ENCODE measurements at regions not wholly inside any gene's neighbourhood (a gene's known extent, or its start where the extent isn't known, plus 50 kb on each side); places are given as distances from the start of the nearest gene placed in this dataset.
A peak's percentile ranks its signal among the peaks of the same experiment; 100 is the strongest.
"Not testable (repeated sequence)": the region's sequence is repeated elsewhere in the genome, so short reads cannot be mapped to it uniquely, and the experiment has no call there.

DNA sequence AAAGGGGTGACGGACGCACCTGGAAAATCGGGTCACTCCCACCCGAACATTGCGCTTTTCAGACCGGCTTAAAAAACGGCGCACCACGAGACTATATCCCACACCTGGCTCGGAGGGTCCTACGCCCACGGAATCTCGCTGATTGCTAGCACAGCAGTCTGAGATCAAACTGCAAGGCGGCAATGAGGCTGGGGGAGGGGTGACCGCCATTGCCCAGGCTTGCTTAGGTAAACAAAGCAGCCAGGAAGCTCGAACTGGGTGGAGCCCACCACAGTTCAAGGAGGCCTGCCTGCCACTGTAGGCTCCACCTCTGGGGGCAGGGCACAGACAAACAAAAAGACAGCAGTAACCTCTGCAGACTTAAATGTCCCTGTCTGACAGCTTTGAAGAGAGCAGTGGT is 342.0 kb upstream of the PKN2 start:
- DNase-seq; H3K36me3 Mint-ChIP-seq (ENCODE audit: low read depth); H3K4me1 Mint-ChIP-seq (ENCODE audit: low read depth); H3K9me3 Mint-ChIP-seq; H3K27ac Mint-ChIP-seq; H3K27me3 Mint-ChIP-seq; H3K4me3 Mint-ChIP-seq: not testable (repeated sequence)

- DNase-seq, result no peak
- Mint-ChIP-seq H3K27me3 (no peaks in the 10 kb centered on the region), H3K36me3 (ENCODE audit: low read depth) (no peaks in the 10 kb centered on the region), H3K4me1 (ENCODE audit: low read depth) (no peaks in the 10 kb centered on the region), H3K27ac (no peak overlapping the region), H3K4me3 (no peak overlapping the region), H3K9me3 (no peaks in the 10 kb centered on the region)
Measured at GRCh38 chr1:88350648-88351047, 333.4 kb upstream of the PKN2 start.

DNA sequence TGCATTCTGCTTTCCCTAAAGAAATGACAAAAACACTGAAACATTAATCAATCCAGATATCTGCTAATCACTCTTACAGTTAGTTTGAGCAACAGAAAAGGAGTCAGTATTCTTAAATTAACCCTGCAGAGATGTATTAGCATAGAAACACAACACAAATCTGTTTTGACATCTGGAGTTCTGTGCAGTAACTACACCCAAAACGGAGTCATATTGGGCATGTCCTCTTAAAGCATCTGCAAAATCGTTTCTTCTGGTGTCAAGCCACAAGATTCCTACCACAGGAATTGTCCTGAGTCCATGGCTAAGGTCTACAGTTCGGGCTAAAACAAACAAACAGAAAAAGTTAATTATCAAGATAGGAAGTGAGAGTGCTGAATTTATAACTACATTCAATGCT is 332.1 kb upstream of the PKN2 start:
- no peak overlapping the region for H3K27ac Mint-ChIP-seq
- H3K36me3 Mint-ChIP-seq (ENCODE audit: low read depth), result no peaks in the 10 kb centered on the region
- H3K4me1 Mint-ChIP-seq (ENCODE audit: low read depth), result no peaks in the 10 kb centered on the region
- no peak overlapping the region for H3K4me3 Mint-ChIP-seq
- DNase-seq, result no peak
- H3K9me3 Mint-ChIP-seq, result no peaks in the 10 kb centered on the region
- no peaks in the 10 kb centered on the region for H3K27me3 Mint-ChIP-seq

GRCh38 chr1:88354256-88354655 is 329.8 kb upstream of the PKN2 start:
- Mint-ChIP-seq H3K27ac (no peak overlapping the region), H3K4me1 (ENCODE audit: low read depth) (no peaks in the 10 kb centered on the region), H3K27me3 (no peaks in the 10 kb centered on the region), H3K36me3 (ENCODE audit: low read depth) (no peaks in the 10 kb centered on the region), H3K9me3 (no peaks in the 10 kb centered on the region), H3K4me3 (no peak overlapping the region)
- DNase-seq, result no peak

DNA sequence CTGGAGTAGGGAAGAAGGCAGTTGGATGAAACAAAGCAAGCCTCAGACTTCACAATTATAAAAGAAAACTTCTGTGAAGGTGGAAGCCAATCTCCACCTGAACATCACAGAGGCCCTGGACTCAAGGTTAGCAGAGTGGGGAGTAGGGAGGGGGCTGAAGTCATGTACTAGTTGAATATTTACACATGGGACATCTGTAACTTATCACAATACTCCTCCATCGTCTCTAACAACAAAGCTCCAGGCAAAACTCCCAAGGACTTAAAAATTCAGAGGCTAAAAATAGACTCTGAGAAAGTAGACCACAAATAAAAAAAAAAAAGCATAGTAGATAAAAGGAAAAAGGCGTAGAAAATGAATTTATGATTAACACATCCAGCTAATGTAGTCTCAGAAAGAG is 326.3 kb upstream of the PKN2 start:
- no peak overlapping the region for H3K4me3 Mint-ChIP-seq
- no peak overlapping the region for H3K27ac Mint-ChIP-seq
- H3K9me3 Mint-ChIP-seq, result no peaks in the 10 kb centered on the region
- DNase-seq, result no peak
- no peaks in the 10 kb centered on the region for H3K27me3 Mint-ChIP-seq
- no peaks in the 10 kb centered on the region for H3K36me3 Mint-ChIP-seq (ENCODE audit: low read depth)
- H3K4me1 Mint-ChIP-seq (ENCODE audit: low read depth), result no peaks in the 10 kb centered on the region

GRCh38 chr1:88371436-88372023 is 312.5 kb upstream of the PKN2 start:
- Mint-ChIP-seq H3K36me3 (ENCODE audit: low read depth) (no peaks in the 10 kb centered on the region), H3K27ac (no peak overlapping the region), H3K9me3 (no peaks in the 10 kb centered on the region), H3K27me3 (no peaks in the 10 kb centered on the region), H3K4me1 (ENCODE audit: low read depth) (no peaks in the 10 kb centered on the region), H3K4me3 (no peak overlapping the region)
- DNase-seq, result no peak

DNA sequence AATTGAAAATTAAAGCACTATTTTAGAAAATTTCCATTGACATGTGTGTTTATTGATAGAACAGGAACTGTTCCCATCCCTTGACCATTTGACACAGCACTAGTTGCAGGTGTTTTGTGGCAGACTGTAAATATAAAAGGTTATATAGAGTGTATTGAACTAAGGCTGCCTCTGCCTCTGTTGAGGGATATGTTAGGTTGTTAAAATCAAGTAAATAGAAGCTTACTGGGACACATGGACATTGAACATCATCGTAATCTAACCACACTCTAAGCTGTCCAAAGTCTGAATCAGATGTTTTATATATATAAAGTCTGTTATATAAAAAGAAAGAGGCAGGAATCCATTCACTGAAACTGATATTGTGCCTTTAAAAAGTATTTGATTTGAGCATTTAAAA is 308.1 kb upstream of the PKN2 start:
- Mint-ChIP-seq H3K4me1 (ENCODE audit: low read depth) (no peaks in the 10 kb centered on the region), H3K27me3 (peaks cover 9% of the 10 kb centered on the region), H3K9me3 (no peaks in the 10 kb centered on the region), H3K27ac (no peak overlapping the region), H3K36me3 (ENCODE audit: low read depth) (no peaks in the 10 kb centered on the region), H3K4me3 (no peak overlapping the region)
- no peak for DNase-seq

GRCh38 chr1:88376421-88376820 is 307.7 kb upstream of the PKN2 start:
- Mint-ChIP-seq H3K27ac (no peak overlapping the region), H3K9me3 (no peaks in the 10 kb centered on the region), H3K27me3 (peaks cover 9% of the 10 kb centered on the region), H3K36me3 (ENCODE audit: low read depth) (no peaks in the 10 kb centered on the region), H3K4me3 (no peak overlapping the region), H3K4me1 (ENCODE audit: low read depth) (no peaks in the 10 kb centered on the region)
- no peak for DNase-seq

- H3K36me3 Mint-ChIP-seq (ENCODE audit: low read depth), result no peaks in the 10 kb centered on the region
- H3K4me3 Mint-ChIP-seq, result no peak overlapping the region
- H3K27ac Mint-ChIP-seq, result no peak overlapping the region
- peaks cover 9% of the 10 kb centered on the region for H3K27me3 Mint-ChIP-seq
- H3K9me3 Mint-ChIP-seq, result no peaks in the 10 kb centered on the region
- no peaks in the 10 kb centered on the region for H3K4me1 Mint-ChIP-seq (ENCODE audit: low read depth)
- no peak for DNase-seq
Measured at GRCh38 chr1:88378560-88378959, 305.5 kb upstream of the PKN2 start.

GRCh38 chr1:88394958-88395357 is 289.1 kb upstream of the PKN2 start:
- Mint-ChIP-seq H3K36me3 (ENCODE audit: low read depth) (no peaks in the 10 kb centered on the region), H3K27ac (no peak overlapping the region), H3K27me3 (no peaks in the 10 kb centered on the region), H3K4me3 (no peak overlapping the region), H3K4me1 (ENCODE audit: low read depth) (no peaks in the 10 kb centered on the region), H3K9me3 (no peaks in the 10 kb centered on the region)
- DNase-seq, result no peak

DNA sequence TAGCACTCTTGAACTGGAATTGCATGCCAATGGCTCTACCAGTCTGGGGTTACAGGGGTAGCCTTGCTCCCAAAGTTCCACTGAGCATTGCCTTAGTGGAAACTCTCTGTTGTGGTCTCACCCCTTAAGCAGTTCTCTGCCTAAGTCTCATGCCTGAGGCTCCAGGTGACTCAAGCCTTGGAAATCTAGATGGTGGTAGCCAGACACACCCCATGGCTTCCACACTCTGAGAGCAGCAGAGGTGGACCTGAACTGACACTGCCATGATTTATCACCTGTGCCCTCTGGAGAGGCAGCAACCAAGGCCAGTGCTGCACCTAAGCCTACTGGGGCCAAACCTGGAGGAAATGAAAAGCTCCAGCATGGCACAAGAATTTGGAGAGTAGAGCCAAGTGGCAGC is 285.7 kb upstream of the PKN2 start:
- Mint-ChIP-seq H3K4me1 (ENCODE audit: low read depth) (peaks cover 3% of the 10 kb centered on the region), H3K27ac (no peak overlapping the region), H3K4me3 (no peak overlapping the region), H3K9me3 (no peaks in the 10 kb centered on the region), H3K27me3 (no peaks in the 10 kb centered on the region), H3K36me3 (ENCODE audit: low read depth) (no peaks in the 10 kb centered on the region)
- no peak for DNase-seq

DNA sequence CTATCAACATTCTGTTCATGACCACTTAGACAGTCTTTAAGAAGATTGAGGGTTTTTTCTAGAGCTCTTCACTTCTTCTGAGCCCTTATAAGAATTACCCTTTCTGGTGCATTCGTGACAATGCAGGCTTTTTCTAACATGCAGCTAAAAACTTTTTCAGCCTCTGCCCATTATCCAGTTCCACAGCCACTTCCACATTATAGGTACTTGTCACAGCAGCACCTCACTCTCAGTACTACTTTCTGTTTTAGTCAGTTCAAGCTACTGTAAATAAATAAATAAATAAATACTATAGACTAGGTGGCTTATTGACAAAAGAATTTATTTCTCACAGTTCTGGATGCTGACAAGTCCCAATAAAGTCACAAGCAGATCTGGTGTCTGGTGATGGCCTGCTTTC is 284.4 kb upstream of the PKN2 start:
- no peak for DNase-seq
- Mint-ChIP-seq H3K9me3 (no peaks in the 10 kb centered on the region), H3K4me3 (no peak overlapping the region), H3K36me3 (ENCODE audit: low read depth) (no peaks in the 10 kb centered on the region), H3K27ac (no peak overlapping the region), H3K27me3 (no peaks in the 10 kb centered on the region), H3K4me1 (ENCODE audit: low read depth) (peaks cover 3% of the 10 kb centered on the region)

DNA sequence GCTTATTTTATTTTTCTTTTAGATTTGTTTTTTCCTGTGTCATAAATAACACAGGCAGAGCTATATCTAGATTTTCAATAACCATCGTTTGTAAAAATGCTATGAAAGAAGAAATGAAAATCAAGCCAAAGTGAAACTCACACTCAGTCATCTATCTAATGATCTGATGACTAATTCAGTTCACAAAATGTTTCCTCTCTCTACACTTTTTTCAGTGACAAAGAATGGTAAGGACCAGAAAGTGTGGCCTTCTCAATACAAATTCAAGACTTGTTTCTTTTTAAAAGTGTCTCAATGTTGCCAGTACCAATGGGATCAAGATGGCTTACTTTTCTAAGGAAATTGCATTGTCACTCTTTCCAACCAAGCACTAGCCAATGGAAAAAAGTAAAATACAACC is 282.8 kb upstream of the PKN2 start:
- no peak for DNase-seq
- H3K36me3 Mint-ChIP-seq (ENCODE audit: low read depth), result no peaks in the 10 kb centered on the region
- peaks cover 3% of the 10 kb centered on the region for H3K4me1 Mint-ChIP-seq (ENCODE audit: low read depth)

GRCh38 chr1:88404582-88404981 is 279.5 kb upstream of the PKN2 start:
- Mint-ChIP-seq H3K36me3 (ENCODE audit: low read depth) (no peaks in the 10 kb centered on the region), H3K4me1 (ENCODE audit: low read depth) (peaks cover 3% of the 10 kb centered on the region), H3K27me3 (no peaks in the 10 kb centered on the region), H3K27ac (no peak overlapping the region), H3K4me3 (no peak overlapping the region), H3K9me3 (peaks cover 8% of the 10 kb centered on the region)
- DNase-seq, result no peak

More for the DNA sequence above, 282.8 kb upstream of the PKN2 start:
- H3K27ac Mint-ChIP-seq, result peak overlapping the region; percentile 40
- no peaks in the 10 kb centered on the region for H3K9me3 Mint-ChIP-seq
- H3K4me3 Mint-ChIP-seq, result no peak overlapping the region
- no peaks in the 10 kb centered on the region for H3K27me3 Mint-ChIP-seq

GRCh38 chr1:88407248-88407647 is 276.8 kb upstream of the PKN2 start:
- Mint-ChIP-seq H3K27ac (no peak overlapping the region), H3K36me3 (ENCODE audit: low read depth) (no peaks in the 10 kb centered on the region), H3K4me1 (ENCODE audit: low read depth) (no peaks in the 10 kb centered on the region), H3K27me3 (no peaks in the 10 kb centered on the region), H3K4me3 (no peak overlapping the region), H3K9me3 (peaks cover 8% of the 10 kb centered on the region)
- DNase-seq, result no peak

DNA sequence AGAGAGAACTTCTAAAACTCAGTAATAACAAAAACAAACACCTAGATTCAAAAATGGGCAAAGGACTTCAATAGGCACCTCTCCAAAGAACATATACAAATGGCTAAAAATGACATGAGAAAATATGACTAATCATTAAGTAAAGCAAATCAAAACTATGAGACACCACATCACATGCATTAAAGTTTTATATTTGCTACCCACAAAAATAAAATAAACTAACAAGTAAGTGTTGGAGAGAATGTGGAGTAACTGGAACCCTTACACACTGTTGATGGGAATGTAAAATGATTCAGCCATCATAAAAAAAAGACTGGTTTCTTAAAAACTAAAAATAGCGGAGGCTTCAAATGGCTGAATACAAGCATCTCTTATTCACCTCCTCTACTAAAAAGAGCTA is 262.1 kb upstream of the PKN2 start:
- Mint-ChIP-seq H3K9me3 (peaks cover 26% of the 10 kb centered on the region), H3K36me3 (ENCODE audit: low read depth) (no peaks in the 10 kb centered on the region), H3K4me1 (ENCODE audit: low read depth) (no peaks in the 10 kb centered on the region)

More for the DNA sequence above, 262.1 kb upstream of the PKN2 start:
- Mint-ChIP-seq H3K27me3 (no peaks in the 10 kb centered on the region), H3K4me3 (no peak overlapping the region), H3K27ac (no peak overlapping the region)
- no peak for DNase-seq
